Neuron (in vitro differentiated cells): ENCODE measurements at regions not wholly inside any gene's neighbourhood (a gene's known extent, or its start where the extent isn't known, plus 50 kb on each side); places are given as distances from the start of the nearest gene placed in this dataset.

Experiments
- H2AFZ ChIP-seq: one replicate; pipeline ENCODE4 v1.6.1; 2013; ENCODE audit warnings: low read depth, mild to moderate bottlenecking, inconsistent platforms, low read length, moderate library complexity
- H3K27me3 ChIP-seq: one replicate; pipeline ENCODE4 v1.6.1; 2013; ENCODE audit warnings: low read length; ENCODE audit not compliant: insufficient read depth
- H3K36me3 ChIP-seq: one replicate; pipeline ENCODE4 v1.6.1; 2013; ENCODE audit warnings: low read length; ENCODE audit not compliant: insufficient read depth
- H3K4me1 ChIP-seq: one replicate; pipeline ENCODE4 v1.6.1; 2013; ENCODE audit warnings: low read length; ENCODE audit not compliant: insufficient read depth
- H3K4me3 ChIP-seq: 2 replicates; pipeline ENCODE4 v1.5.1; 2013; ENCODE audit warnings: mild to moderate bottlenecking, low read length, moderate library complexity
- H3K9me3 ChIP-seq: one replicate; pipeline ENCODE4 v1.6.1; 2013; ENCODE audit warnings: low read length

DNA sequence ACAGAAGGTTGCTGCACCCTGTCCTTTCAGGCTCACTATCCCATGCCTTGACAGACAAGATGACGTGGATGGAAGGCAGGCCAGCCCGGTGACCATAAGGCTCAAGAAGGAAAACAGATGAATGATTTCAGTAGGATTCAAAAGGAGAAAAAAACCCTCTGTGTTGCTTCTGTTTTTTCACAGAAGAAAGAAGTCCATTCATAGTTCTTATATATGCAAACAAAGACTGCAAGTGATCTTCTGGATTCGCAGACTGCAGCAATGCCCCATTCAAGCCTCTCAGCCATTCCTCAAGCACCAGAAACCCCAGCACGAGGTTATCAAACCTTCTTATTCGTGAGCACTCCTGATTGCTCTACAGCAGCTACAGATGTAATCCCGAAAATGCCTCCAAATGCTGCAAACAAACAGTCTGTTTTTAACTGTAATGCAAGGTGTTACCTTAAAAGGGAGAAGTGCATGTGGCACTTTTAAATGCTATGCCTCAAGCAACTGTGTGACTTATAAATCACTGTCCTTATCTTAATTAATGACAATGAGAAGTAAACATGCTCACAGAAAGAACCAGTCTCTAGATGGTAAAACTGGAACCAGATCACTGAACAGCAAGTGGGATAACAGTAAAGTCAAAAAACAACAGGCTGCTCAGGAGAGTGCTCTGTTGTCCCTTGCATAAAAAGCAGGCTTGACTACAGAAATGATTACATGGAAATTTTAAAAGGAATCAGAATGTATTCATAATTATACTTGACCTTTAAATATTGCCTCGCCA is 173.9 kb downstream of the HHIPL2 start:
- no peaks in the 10 kb centered on the region for H3K36me3 ChIP-seq
- no peak overlapping the region for H2AFZ ChIP-seq
- no peak overlapping the region for H3K4me3 ChIP-seq
- no peaks in the 10 kb centered on the region for H3K27me3 ChIP-seq
- H3K9me3 ChIP-seq, result no peaks in the 10 kb centered on the region
- no peaks in the 10 kb centered on the region for H3K4me1 ChIP-seq

DNA sequence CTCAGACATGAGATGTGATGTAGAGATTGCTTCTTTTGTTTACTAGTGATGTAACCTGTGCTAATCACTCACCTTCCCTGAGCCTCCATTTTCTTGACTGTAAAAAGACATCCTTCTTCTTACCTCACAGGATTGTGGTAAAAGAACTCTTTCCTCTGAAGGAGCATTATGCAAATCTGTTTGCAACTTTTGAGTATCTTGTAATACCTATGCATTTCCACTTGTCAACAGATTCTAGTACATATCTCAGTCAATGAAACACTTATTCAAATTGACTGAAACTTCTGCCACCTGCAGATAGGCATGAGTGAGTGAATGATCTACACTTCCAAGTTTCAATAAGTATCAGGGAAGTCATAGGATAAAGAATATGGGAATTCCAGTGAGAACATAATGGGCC is 174.7 kb downstream of the HHIPL2 start:
- Histone ChIP-seq H3K4me3 (no peak overlapping the region), H3K9me3 (no peaks in the 10 kb centered on the region), H2AFZ (no peak overlapping the region), H3K4me1 (no peaks in the 10 kb centered on the region), H3K27me3 (no peaks in the 10 kb centered on the region), H3K36me3 (no peaks in the 10 kb centered on the region)

DNA sequence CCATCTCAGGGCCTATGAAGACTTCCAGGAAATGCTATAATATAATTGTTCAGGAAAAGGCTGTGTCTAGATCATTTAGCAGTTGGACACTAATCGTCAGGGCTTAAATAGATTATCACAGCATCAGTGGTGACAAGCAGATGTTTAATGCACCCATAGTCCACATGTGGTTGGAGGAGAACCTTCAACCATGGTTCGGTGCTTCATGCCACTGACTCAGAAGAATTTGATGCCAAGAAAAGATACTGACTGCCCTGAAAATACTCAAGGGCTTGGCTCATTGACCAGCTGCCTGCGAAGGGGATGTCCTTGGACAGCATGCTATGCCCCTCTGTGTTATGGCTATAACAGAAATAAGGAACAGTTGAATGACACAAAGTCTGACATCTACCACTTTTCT is 175.7 kb downstream of the HHIPL2 start:
- Histone ChIP-seq H2AFZ (no peak overlapping the region), H3K27me3 (no peaks in the 10 kb centered on the region), H3K9me3 (no peaks in the 10 kb centered on the region), H3K36me3 (no peaks in the 10 kb centered on the region), H3K4me3 (no peak overlapping the region), H3K4me1 (no peaks in the 10 kb centered on the region)

DNA sequence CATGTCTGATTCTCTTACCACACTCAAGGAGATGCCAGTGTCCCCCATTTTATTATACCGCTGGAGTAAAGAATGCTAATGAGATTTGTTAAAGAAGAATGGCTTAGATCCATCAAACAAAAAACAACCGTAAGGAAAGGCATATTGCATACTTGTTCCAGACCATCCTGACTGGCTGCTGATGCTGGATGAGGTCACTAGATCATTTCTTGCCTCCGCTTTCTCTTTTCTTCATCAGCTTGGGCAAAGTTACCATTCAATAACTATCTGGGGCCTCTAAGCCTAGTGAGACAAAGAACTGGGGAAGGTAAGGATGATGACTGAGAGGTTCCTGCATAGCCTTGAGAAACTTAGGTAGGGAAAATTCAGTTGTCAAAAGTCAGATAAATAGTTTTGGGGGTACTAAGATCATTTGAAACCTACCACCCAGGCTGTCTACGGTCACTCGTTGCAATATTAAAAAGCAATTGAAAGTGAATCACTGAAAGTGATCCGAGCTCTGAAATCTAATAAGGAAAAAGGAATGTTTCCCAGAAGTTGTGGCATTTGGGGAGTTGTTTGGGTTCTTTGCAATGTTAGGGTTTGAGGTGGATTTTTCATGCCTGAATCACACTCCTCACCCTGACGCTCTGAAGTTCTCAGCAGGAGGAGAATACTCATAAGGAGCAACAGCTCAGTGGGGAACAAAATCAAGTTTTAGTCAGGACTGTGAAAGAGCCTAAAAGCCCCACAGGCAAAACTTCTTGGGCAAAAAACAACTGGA is 176.8 kb downstream of the HHIPL2 start:
- Histone ChIP-seq H3K36me3 (no peaks in the 10 kb centered on the region), H3K27me3 (no peaks in the 10 kb centered on the region), H3K4me3 (no peak overlapping the region), H3K4me1 (no peaks in the 10 kb centered on the region), H3K9me3 (no peaks in the 10 kb centered on the region), H2AFZ (no peak overlapping the region)

DNA sequence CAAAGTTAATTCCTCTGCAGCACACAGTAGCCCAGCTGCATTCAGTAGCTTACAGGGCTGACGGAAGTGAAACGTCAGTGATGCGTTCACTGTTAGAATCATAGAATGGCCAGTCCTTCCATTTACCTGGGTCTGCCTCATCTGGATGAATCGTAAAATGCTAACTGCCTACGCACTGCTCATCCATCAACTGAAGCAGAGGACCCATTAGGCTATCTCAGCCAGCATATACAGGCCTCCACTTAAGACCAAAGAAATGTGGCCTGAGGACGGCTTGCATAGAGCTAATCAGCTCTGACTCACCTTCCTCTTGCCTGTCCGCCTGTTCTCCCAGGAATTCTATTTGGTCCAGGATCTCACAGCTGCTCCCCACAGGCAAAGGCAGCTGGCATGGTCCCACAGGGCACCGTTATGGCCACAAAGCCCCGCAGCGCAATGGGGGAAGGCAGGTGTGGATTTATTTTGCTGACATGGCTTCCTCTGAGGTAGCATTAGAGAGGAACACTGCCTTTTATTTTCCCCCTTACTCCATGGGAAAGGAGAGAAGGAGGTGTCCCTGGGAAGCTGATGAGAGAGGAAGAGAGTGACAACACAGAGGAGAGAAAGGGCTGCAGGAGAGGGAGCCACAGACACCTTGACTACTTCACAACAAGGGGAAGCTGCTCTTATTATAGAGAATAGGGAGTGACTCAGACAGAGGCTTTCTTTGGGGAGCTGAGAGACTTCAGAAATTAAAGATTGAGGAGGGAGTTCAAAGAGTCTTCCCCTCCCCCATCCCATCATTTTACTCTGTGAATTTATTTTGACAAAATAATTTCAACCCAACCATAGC is 177.6 kb downstream of the HHIPL2 start:
- no peaks in the 10 kb centered on the region for H3K9me3 ChIP-seq
- H3K4me1 ChIP-seq, result no peaks in the 10 kb centered on the region
- H3K27me3 ChIP-seq, result no peaks in the 10 kb centered on the region
- H3K36me3 ChIP-seq, result no peaks in the 10 kb centered on the region
- H2AFZ ChIP-seq, result no peak overlapping the region
- no peak overlapping the region for H3K4me3 ChIP-seq

DNA sequence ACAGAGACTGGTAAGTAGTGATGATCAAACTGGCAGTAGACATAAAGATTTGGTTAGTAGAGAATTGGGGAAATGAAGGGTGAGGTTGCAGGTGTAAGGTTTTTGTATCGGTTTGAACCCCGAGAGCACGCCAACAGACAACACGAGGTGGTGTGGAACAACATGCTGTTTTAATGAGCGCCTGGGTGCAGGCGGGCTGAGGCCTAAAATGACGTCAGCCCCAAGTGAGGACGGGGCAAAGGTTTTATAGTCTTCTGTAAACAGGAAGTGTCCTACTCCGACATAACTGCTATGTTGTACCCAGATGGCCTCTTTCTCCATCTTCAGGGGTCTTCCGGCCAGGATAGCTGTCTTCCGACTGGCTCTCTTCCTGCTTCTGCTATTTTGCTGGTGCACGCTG is 178.8 kb downstream of the HHIPL2 start:
- H3K9me3 ChIP-seq, result no peaks in the 10 kb centered on the region
- H3K36me3 ChIP-seq, result no peaks in the 10 kb centered on the region
- H2AFZ ChIP-seq, result no peak overlapping the region
- no peaks in the 10 kb centered on the region for H3K4me1 ChIP-seq
- H3K4me3 ChIP-seq, result no peak overlapping the region
- H3K27me3 ChIP-seq, result no peaks in the 10 kb centered on the region

DNA sequence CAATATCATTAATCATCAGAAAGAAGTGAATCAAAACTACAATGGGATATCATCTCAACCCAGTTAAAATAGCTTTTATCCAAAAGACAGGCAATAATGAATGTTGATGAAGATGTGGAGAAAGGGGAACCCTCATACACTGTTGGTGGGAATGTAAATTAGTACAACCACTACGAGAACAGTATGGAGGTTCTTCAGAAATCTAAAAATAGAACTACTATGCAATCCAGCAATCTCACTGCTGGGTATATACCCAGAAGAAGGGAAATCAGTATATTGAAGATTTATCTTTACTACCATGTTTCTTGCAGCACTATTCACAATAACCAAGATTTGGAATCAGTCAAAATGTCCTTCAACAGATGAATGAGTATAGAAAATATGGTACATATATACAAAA is 189.8 kb downstream of the HHIPL2 start:
- no peaks in the 10 kb centered on the region for H3K27me3 ChIP-seq
- H3K36me3 ChIP-seq, result no peaks in the 10 kb centered on the region
- no peaks in the 10 kb centered on the region for H3K4me1 ChIP-seq
- no peaks in the 10 kb centered on the region for H3K9me3 ChIP-seq
- no peak overlapping the region for H2AFZ ChIP-seq
- H3K4me3 ChIP-seq, result no peak overlapping the region

DNA sequence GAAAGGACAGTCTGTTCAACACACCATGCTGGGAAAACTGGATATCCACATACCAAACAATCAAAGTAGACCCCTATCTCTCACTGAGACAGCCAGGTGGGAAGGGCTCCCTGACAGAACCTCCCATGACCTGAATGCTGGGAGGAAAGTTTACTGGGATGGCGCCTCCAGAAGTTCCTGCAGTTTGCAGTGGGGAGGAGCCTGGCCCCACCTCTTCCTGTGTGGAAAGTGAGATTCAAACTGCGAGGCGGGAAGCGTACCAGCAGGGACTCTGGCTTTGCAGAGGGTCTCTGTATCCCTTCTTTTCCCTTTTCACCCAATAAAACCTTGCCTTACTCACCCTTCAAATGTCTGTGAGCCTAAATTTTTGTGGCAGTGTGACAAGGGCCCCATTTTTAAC is 190.7 kb downstream of the HHIPL2 start:
- Histone ChIP-seq H3K4me1 (no peaks in the 10 kb centered on the region), H2AFZ (no peak overlapping the region), H3K4me3 (no peak overlapping the region), H3K36me3 (no peaks in the 10 kb centered on the region), H3K9me3 (no peaks in the 10 kb centered on the region), H3K27me3 (no peaks in the 10 kb centered on the region)

DNA sequence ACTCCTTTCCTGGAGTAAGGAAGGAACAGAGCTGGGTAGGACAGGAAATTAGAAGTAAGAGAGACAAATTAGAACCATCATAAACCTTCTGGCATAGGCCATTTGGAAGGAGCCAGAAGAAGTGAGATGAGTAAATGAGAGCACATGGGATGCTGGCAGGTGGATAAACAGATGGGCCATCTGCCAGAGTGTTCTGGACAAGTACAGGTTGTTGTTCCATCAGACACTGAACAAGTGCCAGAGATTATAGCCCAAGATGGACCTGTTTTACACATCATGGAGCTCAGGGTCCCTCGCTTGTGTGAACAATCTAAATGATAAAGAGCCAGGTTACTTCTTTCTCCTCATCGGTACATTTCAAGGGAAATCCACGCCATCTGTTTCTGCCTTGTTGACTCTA is 200.3 kb downstream of the HHIPL2 start:
- Histone ChIP-seq H2AFZ (no peak overlapping the region), H3K4me1 (no peaks in the 10 kb centered on the region), H3K27me3 (no peaks in the 10 kb centered on the region), H3K9me3 (no peaks in the 10 kb centered on the region), H3K4me3 (no peak overlapping the region), H3K36me3 (no peaks in the 10 kb centered on the region)

DNA sequence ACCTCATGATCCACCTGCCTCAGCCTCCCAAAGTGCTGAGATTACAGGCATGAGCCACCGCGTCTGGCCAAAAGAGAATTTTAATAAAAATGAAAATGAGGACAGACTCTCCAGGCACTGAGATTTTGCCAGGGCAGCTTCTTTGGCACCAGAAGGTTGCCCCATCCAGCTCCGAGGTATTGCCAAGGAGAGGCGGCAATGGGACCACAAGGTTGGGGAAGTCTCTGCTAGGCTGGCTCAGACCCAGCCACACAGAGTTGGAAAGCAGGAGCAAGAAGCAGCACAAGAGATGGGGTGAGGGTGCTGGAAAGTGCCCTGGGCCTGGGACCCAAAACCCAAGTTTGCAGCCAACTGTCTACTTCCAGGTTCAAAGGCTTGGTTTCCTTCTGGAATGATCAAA is 200.9 kb downstream of the HHIPL2 start:
- no peak overlapping the region for H2AFZ ChIP-seq
- no peaks in the 10 kb centered on the region for H3K4me1 ChIP-seq
- no peak overlapping the region for H3K4me3 ChIP-seq
- H3K27me3 ChIP-seq, result no peaks in the 10 kb centered on the region
- no peaks in the 10 kb centered on the region for H3K36me3 ChIP-seq
- H3K9me3 ChIP-seq, result no peaks in the 10 kb centered on the region

DNA sequence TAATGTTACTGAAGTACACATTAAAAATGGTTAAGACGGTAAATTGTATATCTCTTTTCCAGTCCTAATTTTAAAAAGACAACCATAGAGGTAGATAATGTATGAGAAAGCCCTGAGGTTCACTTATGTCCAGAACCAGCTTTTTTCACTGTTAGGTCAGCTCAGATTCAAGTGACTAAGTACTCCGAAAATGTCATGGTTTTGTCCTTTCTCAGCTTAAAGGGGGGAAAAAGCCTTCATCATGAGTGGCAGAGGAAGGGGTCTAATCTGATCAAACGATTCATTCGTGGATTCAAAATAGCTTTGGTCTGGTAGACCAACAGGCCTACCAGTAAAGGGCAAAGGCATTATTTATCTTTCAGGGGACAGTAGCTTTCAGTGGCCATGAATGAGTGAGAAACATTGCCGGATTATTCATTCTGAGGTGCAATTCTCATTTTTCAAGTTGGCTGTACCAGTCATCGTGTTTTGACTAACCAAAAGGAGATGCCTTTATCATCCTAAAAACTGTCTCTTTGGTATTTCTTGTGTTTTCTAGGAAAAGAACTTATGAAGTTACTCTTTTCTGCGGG is 208.4 kb downstream of the HHIPL2 start:
- no peaks in the 10 kb centered on the region for H3K36me3 ChIP-seq
- H3K9me3 ChIP-seq, result no peaks in the 10 kb centered on the region
- H3K27me3 ChIP-seq, result no peaks in the 10 kb centered on the region
- H2AFZ ChIP-seq, result no peak overlapping the region
- H3K4me1 ChIP-seq, result no peaks in the 10 kb centered on the region
- no peak overlapping the region for H3K4me3 ChIP-seq

DNA sequence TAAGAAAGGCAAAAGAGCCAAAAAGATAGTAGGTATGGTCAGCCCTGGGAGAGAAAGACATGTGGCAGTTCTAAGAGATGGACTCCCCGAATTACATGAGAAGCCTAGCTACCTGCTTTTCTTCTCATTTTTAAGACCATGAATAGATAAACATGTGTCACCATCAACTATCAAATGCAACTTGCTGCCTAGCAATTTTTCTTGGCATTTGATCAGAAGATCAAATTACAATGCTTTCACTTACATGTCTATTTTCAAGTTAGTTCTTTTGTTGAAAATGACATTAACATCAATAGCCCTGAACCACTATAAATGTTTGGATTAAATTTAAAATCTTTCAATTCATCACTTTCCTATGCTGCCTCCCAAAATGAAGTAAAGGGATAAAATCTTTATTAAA is 212.3 kb downstream of the HHIPL2 start:
- no peak overlapping the region for H2AFZ ChIP-seq
- H3K9me3 ChIP-seq, result no peaks in the 10 kb centered on the region
- no peaks in the 10 kb centered on the region for H3K36me3 ChIP-seq
- H3K27me3 ChIP-seq, result no peaks in the 10 kb centered on the region
- no peak overlapping the region for H3K4me3 ChIP-seq
- H3K4me1 ChIP-seq, result no peaks in the 10 kb centered on the region
